Type B pancreatic cell (in vitro differentiated cells): ENCODE measurements at regions not wholly inside any gene's neighbourhood (a gene's known extent, or its start where the extent isn't known, plus 50 kb on each side); places are given as distances from the start of the nearest gene placed in this dataset.

ENCODE experiments used
- DNase-seq: peaks from one replicate; pipeline ENCODE4 v3.0.0; 2021; ENCODE audit warnings: mixed read lengths; ENCODE audit not compliant: unreplicated experiment; ENCODE audit errors: extremely low spot score
- H3K27ac Mint-ChIP-seq: 2 replicates; pipeline ENCODE4 v1.8.0; 2021; ENCODE audit warnings: mild to moderate bottlenecking, mixed read lengths
- H3K27me3 Mint-ChIP-seq: 2 replicates; pipeline ENCODE4 v1.8.0; 2021; ENCODE audit warnings: mixed read lengths
- H3K36me3 Mint-ChIP-seq: 2 replicates; pipeline ENCODE4 v1.8.0; 2021; ENCODE audit warnings: mixed read lengths
- H3K4me1 Mint-ChIP-seq: one replicate; pipeline ENCODE4 v1.8.0; 2021; ENCODE audit warnings: mixed read lengths; ENCODE audit not compliant: unreplicated experiment
- H3K4me3 Mint-ChIP-seq: 2 replicates; pipeline ENCODE4 v1.8.0; 2021; ENCODE audit warnings: mild to moderate bottlenecking, mixed read lengths
- H3K9me3 Mint-ChIP-seq: 2 replicates; pipeline ENCODE4 v1.8.0; 2021; ENCODE audit warnings: mixed read lengths
- CTCF ChIP-seq: fragments of 200-600 bp; sonication (generic); conservative IDR thresholded peaks from 2 replicates; pipeline ENCODE4 v1.5.0; 2021; ENCODE audit warnings: antibody characterized with exemption, mild to moderate bottlenecking

- no peak overlapping the region for H3K27ac Mint-ChIP-seq
- H3K9me3 Mint-ChIP-seq: no peaks in the 10 kb centered on the region
- no peak for DNase-seq
- no peak for TF ChIP-seq CTCF
- H3K4me3 Mint-ChIP-seq: no peak overlapping the region
- H3K27me3 Mint-ChIP-seq: no peaks in the 10 kb centered on the region
- no peaks in the 10 kb centered on the region for H3K36me3 Mint-ChIP-seq
- peaks cover 9% of the 10 kb centered on the region for H3K4me1 Mint-ChIP-seq
Measured at GRCh38 chr4:133389029-133389428, 239.9 kb downstream of the PCDH10 start.

GRCh38 chr4:133385161-133385954 is 236.3 kb downstream of the PCDH10 start:
- peaks cover 7% of the 10 kb centered on the region for H3K4me1 Mint-ChIP-seq
- no peak overlapping the region for H3K27ac Mint-ChIP-seq
- no peak for TF ChIP-seq CTCF
- DNase-seq: no peak
- no peaks in the 10 kb centered on the region for H3K9me3 Mint-ChIP-seq
- no peaks in the 10 kb centered on the region for H3K36me3 Mint-ChIP-seq
- H3K27me3 Mint-ChIP-seq: no peaks in the 10 kb centered on the region
- no peak overlapping the region for H3K4me3 Mint-ChIP-seq

- Mint-ChIP-seq H3K4me3 (no peak overlapping the region), H3K27me3 (no peaks in the 10 kb centered on the region), H3K36me3 (no peaks in the 10 kb centered on the region), H3K4me1 (no peaks in the 10 kb centered on the region), H3K9me3 (peaks cover 6% of the 10 kb centered on the region), H3K27ac (no peak overlapping the region)
- no peak for DNase-seq
- TF ChIP-seq CTCF: no peak
Measured at GRCh38 chr4:133379681-133380438, 230.8 kb downstream of the PCDH10 start.

GRCh38 chr4:133377286-133377685 is 228.2 kb downstream of the PCDH10 start:
- Mint-ChIP-seq H3K36me3 (no peaks in the 10 kb centered on the region), H3K27ac (no peak overlapping the region), H3K4me3 (no peak overlapping the region), H3K4me1 (no peaks in the 10 kb centered on the region), H3K27me3 (no peaks in the 10 kb centered on the region), H3K9me3 (peaks cover 6% of the 10 kb centered on the region)
- no peak for DNase-seq
- no peak for TF ChIP-seq CTCF

GRCh38 chr4:133372699-133373098 is 223.6 kb downstream of the PCDH10 start:
- DNase-seq: no peak
- TF ChIP-seq CTCF: no peak
- H3K4me1 Mint-ChIP-seq: no peaks in the 10 kb centered on the region
- H3K4me3 Mint-ChIP-seq: no peak overlapping the region
- no peak overlapping the region for H3K27ac Mint-ChIP-seq
- H3K9me3 Mint-ChIP-seq: peaks cover 6% of the 10 kb centered on the region
- H3K27me3 Mint-ChIP-seq: no peaks in the 10 kb centered on the region
- H3K36me3 Mint-ChIP-seq: no peaks in the 10 kb centered on the region
